ENCODE measurements at regions not wholly inside any gene's neighbourhood (a gene's known extent, or its start where the extent isn't known, plus 50 kb on each side); places are given as distances from the start of the nearest gene placed in this dataset.

DNA sequence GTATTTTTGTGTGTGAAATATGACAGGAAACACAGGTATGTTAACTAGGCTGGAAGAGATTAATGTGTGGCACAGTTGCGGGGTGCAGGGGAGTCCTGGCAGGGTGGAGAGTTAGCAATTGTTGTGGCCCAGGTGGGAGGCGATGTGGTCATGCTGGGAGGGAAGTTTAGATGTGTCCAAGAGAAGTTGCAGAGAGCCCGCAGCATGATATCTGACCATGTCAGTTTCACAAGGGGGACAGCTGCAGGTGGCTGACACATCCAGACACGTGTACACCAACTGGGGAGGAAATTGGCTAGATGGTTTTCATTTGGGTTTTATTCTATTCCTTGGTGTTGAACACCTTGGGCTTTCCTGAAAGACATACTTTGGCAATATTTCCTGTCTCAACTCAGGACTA lies 172.8 kb upstream of the RGMA start:
- TF ChIP-seq, protein P1, sequence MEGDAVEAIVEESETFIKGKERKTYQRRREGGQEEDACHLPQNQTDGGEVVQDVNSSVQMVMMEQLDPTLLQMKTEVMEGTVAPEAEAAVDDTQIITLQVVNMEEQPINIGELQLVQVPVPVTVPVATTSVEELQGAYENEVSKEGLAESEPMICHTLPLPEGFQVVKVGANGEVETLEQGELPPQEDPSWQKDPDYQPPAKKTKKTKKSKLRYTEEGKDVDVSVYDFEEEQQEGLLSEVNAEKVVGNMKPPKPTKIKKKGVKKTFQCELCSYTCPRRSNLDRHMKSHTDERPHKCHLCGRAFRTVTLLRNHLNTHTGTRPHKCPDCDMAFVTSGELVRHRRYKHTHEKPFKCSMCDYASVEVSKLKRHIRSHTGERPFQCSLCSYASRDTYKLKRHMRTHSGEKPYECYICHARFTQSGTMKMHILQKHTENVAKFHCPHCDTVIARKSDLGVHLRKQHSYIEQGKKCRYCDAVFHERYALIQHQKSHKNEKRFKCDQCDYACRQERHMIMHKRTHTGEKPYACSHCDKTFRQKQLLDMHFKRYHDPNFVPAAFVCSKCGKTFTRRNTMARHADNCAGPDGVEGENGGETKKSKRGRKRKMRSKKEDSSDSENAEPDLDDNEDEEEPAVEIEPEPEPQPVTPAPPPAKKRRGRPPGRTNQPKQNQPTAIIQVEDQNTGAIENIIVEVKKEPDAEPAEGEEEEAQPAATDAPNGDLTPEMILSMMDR (conservative IDR thresholded peaks at IDR 0.05; ENCODE audit: low read depth, low read length), result no peak
- no peak for DNase-seq (ENCODE audit: low read depth)

DNA sequence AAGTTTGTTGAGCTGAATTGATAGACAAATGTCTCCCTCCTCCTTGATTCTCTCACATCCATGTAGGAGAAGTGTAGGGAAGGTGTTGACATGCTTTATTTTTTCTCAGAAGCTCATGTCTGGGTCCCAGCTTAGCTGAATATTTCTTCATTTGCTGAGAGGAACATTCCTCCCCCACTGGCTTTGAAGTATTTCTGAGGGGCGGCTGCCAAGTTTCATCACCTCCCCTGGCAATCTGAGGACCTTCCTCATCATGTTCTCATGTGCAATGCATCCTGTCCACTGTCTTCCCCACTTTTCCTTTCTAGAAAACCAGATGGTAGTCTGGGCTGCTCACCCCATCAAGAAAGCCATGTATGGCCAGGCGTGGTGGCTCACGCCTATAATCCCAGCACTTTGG lies 168.9 kb upstream of the RGMA start:
- no peak for DNase-seq (ENCODE audit: low read depth)
- H3K4me3 ChIP-seq (ENCODE audit: low read depth, low read length), result no peak overlapping the region
- TF ChIP-seq, protein P1 (conservative IDR thresholded peaks at IDR 0.05; ENCODE audit: low read depth, low read length), result no peak

More for the DNA sequence above, 172.8 kb upstream of the RGMA start:
- H3K4me3 ChIP-seq (ENCODE audit: low read depth, low read length), result no peak overlapping the region

DNA sequence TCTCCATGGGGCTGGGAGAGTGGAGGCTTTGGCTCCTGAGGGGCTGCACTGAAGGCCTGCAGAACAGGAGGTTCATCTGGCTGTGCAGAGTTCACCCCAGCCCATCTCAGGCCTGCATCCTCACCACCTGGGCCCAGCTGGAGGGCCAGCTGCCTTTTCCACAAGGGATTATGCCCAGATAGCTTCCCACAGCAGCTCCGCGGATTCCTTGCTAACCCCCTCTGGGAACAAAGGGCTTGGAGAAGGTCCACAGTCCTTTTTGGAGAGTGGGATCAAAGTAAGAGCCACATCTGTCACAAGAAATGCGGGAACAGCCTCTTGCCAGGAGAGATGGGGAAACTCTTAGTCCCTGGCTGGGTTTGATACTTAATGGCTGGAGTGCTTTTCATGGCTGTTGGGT lies 164.7 kb upstream of the RGMA start:
- no peak overlapping the region for H3K4me3 ChIP-seq (ENCODE audit: low read depth, low read length)
- DNase-seq (ENCODE audit: low read depth), result no peak
- TF ChIP-seq, protein P1 (conservative IDR thresholded peaks at IDR 0.05; ENCODE audit: low read depth, low read length), result no peak

DNA sequence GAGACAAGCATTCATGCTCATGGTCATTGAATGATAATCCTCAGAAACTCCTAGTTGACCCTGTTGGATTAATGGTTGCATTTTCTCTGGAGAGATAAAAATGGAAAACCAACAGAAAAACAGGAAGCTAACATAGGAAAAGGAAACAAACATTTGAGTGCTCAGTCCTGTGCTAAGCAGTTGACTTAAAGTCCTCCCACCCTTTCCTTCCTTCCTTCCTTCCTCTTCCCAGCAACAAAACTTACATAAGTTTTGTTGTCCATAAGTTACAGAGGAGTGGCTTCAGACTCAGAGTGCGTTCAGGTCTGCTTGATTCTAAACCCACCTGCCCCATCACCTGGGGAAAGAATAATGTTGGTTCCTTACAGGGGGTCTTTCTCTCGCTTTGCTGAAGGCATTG lies 163.8 kb upstream of the RGMA start:
- TF ChIP-seq, protein P1 (conservative IDR thresholded peaks at IDR 0.05; ENCODE audit: low read depth, low read length), result no peak
- H3K4me3 ChIP-seq (ENCODE audit: low read depth, low read length), result no peak overlapping the region
- no peak for DNase-seq (ENCODE audit: low read depth)

DNA sequence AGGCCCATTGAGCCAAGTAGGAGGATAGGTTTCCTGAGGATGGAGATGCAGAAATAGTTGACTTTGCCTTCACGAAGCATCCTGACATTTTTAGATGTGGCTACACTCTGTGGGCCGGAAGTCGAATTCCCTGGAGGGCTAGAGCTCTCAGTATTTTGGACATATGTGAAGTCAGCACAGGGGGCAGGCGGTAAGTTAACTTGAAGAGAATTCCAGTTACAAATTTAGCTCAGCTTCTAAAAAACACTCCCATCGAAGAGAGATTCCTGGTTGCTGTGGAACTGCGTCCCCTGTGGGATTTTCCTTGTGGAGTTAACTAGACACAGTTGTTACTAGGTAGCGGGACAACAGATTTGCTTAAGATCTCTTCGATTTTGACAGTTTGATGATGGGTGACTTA lies 161.9 kb upstream of the RGMA start:
- TF ChIP-seq, protein P1 (conservative IDR thresholded peaks at IDR 0.05; ENCODE audit: low read depth, low read length), result no peak
- H3K4me3 ChIP-seq (ENCODE audit: low read depth, low read length), result no peak overlapping the region
- no peak for DNase-seq (ENCODE audit: low read depth)

DNA sequence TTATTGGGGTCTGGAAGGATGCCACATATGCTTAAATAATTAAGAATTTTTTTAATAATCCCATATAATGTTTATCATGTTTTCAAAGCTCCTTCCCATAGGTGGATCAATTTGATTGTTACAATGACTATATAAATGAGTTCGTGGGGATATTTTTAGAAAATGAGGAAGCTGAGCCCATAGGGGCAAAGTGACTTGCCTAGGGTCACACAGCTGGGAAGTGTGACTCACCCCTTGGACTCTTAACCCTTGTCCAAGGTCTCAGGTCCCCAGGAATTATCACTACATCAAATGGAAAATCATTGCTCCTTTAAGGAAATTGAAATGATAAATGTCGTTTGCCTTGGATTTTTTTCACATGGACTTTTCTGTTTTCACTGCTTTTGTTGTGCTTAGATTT lies 161.2 kb upstream of the RGMA start:
- no peak for DNase-seq (ENCODE audit: low read depth)
- TF ChIP-seq, protein P1 (conservative IDR thresholded peaks at IDR 0.05; ENCODE audit: low read depth, low read length), result no peak
- H3K4me3 ChIP-seq (ENCODE audit: low read depth, low read length), result no peak overlapping the region

DNA sequence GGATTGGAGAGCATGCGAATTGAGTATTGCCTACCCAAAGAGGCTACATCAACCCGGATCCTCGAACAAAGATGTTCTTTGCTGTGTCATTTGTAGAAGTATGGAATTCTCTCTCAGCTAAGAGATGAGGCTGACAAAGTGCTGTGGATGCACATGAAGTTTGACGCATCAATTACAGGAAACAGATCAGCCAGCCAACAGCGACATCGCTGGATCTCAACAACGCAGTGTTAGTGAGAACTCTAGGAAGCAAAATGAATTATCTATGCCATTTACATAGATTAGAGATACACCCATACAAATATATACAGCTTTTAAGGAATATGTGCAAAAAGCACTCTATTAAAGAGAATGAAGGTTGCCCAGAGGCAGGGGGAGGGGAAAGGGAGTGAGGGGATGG lies 160.6 kb upstream of the RGMA start:
- no peak for DNase-seq (ENCODE audit: low read depth)
- TF ChIP-seq, protein P1 (conservative IDR thresholded peaks at IDR 0.05; ENCODE audit: low read depth, low read length), result no peak
- H3K4me3 ChIP-seq (ENCODE audit: low read depth, low read length), result no peak overlapping the region

All from epithelial cell of proximal tubule (primary cell).